Heart right ventricle (tissue), 16 donors: ENCODE measurements at regions not wholly inside any gene's neighbourhood (a gene's known extent, or its start where the extent isn't known, plus 50 kb on each side); places are given as distances from the start of the nearest gene placed in this dataset.

Source experiments
- ATAC-seq, 8 donors: fragments of 200-7000 bp; cut with Tn5 transposase; one replicate each; pipeline ENCODE4 v1.9.1; 2020; ENCODE audit warnings: mild to moderate bottlenecking in 8 of 8, moderate library complexity in 8 of 8, moderate number of reproducible peaks in 1 of 8
- DNase-seq, 2 donors: peaks; one replicate each; pipeline ENCODE4 v3.0.0-alpha.2; 2020
- H3K27ac ChIP-seq, 10 donors: fragments of 200-600 bp; sonication (generic) in 2 of 10; one replicate each; pipeline versions ENCODE4 v1.5.0 to v1.8.0; 2020 to 2022; ENCODE audit warnings: mild to moderate bottlenecking in 3 of 10
- H3K27me3 ChIP-seq, 7 donors: fragments of 200-600 bp; one replicate each; pipeline ENCODE4 v1.8.0; 2021 to 2022; ENCODE audit warnings: mild to moderate bottlenecking in 2 of 7
- H3K36me3 ChIP-seq, 9 donors: fragments of 200-600 bp; sonication (generic) in 1 of 9; one replicate each; pipeline versions ENCODE4 v1.5.0 to v1.8.0; 2020 to 2022; ENCODE audit warnings: mild to moderate bottlenecking in 2 of 9
- H3K4me1 ChIP-seq, 9 donors: fragments of 200-600 bp; sonication (generic) in 1 of 9; one replicate each; pipeline versions ENCODE4 v1.5.0 to v1.8.0; 2020 to 2022; ENCODE audit warnings: mild to moderate bottlenecking in 4 of 9
- H3K4me3 ChIP-seq, 10 donors: fragments of 200-600 bp; sonication (generic) in 2 of 10; one replicate each; pipeline versions ENCODE4 v1.5.0 to v1.8.0; 2020 to 2022; ENCODE audit warnings: mild to moderate bottlenecking in 7 of 10, moderate library complexity in 2 of 10
- H3K9me3 ChIP-seq, 11 donors: fragments of 200-600 bp in 10 of 11; sonication (generic) in 2 of 11; one replicate each; pipeline versions ENCODE4 v1.5.0 to v1.8.0; 2013 to 2022; ENCODE audit warnings: mild to moderate bottlenecking in 2 of 11, control low read depth in 1 of 11, moderate library complexity in 1 of 11
- CTCF ChIP-seq, 9 donors: fragments of 200-600 bp; sonication (generic) in 2 of 9; IDR thresholded peaks; one replicate each; pipeline versions ENCODE4 v1.5.0 to v1.8.0; 2021 to 2022; ENCODE audit warnings: antibody characterized with exemption in 9 of 9, mild to moderate bottlenecking in 5 of 9, moderate library complexity in 1 of 9
- WGBS, 2 donors: extraction: QIAGEN DNeasy Blood & Tissue Kit; methylation state at CpG; one replicate each; pipeline ENCODE4 v1.1.7; 2013; ENCODE audit warnings: inconsistent platforms in 1 of 2; 5-methylcytosine and 5-hydroxymethylcytosine counted together
- intact Hi-C, 10 donors: fragments of 100-400 bp; cut with DNase I; formaldehyde crosslinking; loops; one replicate each; pipeline versions ENCODE4 v1.11.1 to v1.14.2; 2022
- donor health status: Arrhythmogenic right ventricular cardiomyopathy.
- donor health status: ischemic (EF 13 %, LVEDD 7.1; RV severe dilation, severe dysfunction).
- donor health status: healthy with polysubstance abuse.
- donor health status: DM: no; HTN: yes; CAD: no.
- donor health status: DM: no; HTN: no; CAD: no.
- donor health status: ischemic (EF 25% LVEDD 6.9; RV normal size, moderate dysfunction).
- donor health status: ischemic (EF 25% LVEDD 5.7; RV mildly dilated, moderate dysfunction).
- donor health status: healthy.
- donor health status: DM: yes; HTN: yes; CAD: no.
- donor health status: Ischemic cardiomyopathy.
- donor health status: ischemic (EF 35%, LVEDD 5.7; RV mildly dilated, moderate dysfunction).
- donor health status: nonischemic (EF 11% LVEDD 7.7; RV severe dilation, severe dysfunction).
- donor health status: DM: yes; HTN: yes; CAD: no.
- donor health status: PGD.
- donor health status: ischemic (EF 29% LVEDD 5.4; RV normal size, mild dysfunction).
- donor health status: nonischemic (EF 23%, LVEDD 6.1; RV moderate dilation, normal function).

- H3K4me3 ChIP-seq = no peak overlapping the region
- DNase-seq (no peak), ATAC-seq (no peak)
- TF ChIP-seq CTCF (IDR thresholded peaks at IDR 0.05) = no peak
- H3K4me1 ChIP-seq = peaks cover 0 to 11% (median 0%) of the 10 kb centered on the region in 9 donors
- H3K27me3 ChIP-seq = peaks cover 0 to 22% (median 10%) of the 10 kb centered on the region in 7 donors
- no peaks in the 10 kb centered on the region for H3K36me3 ChIP-seq
- H3K9me3 ChIP-seq = no peaks in the 10 kb centered on the region
- intact Hi-C loops = loop anchor here in 3 of 10 donors (10.0 kb wide), 2 partner anchors 488 to 1638 kb away; no protein-coding TSS in a partner anchor
- no peak overlapping the region for H3K27ac ChIP-seq
These were observed 199.1 kb upstream of the FMN2 start for GRCh38 chr1:239892602-239893001.

GRCh38 chr1:239893127-239893731 is 198.5 kb upstream of the FMN2 start:
- H3K9me3 ChIP-seq = no peaks in the 10 kb centered on the region
- no peak overlapping the region for H3K27ac ChIP-seq
- 54 to 63% methylated on average over 3 of the region's 3 CpGs for WGBS, 2 donors
- peaks cover 0 to 24% (median 10%) of the 10 kb centered on the region in 7 donors for H3K27me3 ChIP-seq
- peaks cover 0 to 17% (median 4%) of the 10 kb centered on the region in 9 donors for H3K4me1 ChIP-seq
- intact Hi-C loops = loop anchor here in 3 of 10 donors (10.0 kb wide), 2 partner anchors 488 to 1638 kb away; no protein-coding TSS in a partner anchor
- no peaks in the 10 kb centered on the region for H3K36me3 ChIP-seq
- no peak for DNase-seq
- ATAC-seq = no peak
- no peak overlapping the region for H3K4me3 ChIP-seq
- TF ChIP-seq CTCF (IDR thresholded peaks at IDR 0.05) = no peak

DNA sequence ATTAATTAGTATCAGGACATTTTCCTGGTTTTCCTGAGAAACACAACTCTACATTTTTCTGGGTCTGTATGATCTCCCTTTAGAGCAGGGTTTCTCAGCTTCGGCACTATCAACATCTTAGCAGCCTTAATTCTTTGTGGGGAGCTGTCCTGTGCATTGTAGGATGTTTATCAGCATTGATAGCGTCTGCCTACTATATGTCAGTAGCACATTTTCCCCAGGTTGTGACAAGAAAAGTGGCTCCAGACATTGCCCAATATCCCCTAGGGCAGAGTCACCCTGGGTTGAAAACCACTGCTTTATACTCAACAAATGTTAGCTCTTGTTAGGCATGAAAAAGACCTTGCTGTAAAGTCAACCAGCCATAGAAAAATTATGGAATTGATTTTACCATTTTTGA is 195.1 kb upstream of the FMN2 start:
- WGBS, 2 donors = 77 to 79% methylated on average over 2 of the region's 2 CpGs
- Histone ChIP-seq H3K27me3 (peaks cover 0 to 24% (median 10%) of the 10 kb centered on the region in 7 donors), H3K9me3 (no peaks in the 10 kb centered on the region), H3K27ac (no peak overlapping the region), H3K4me3 (no peak overlapping the region), H3K36me3 (no peaks in the 10 kb centered on the region), H3K4me1 (peaks cover 0 to 18% (median 4%) of the 10 kb centered on the region in 9 donors)
- no peak for DNase-seq
- no peak for ATAC-seq
- intact Hi-C loops = loop anchor here (2.0 to 10.0 kb wide), 5 partner anchors 489 to 1644 kb away; no protein-coding TSS in a partner anchor
- no peak for TF ChIP-seq CTCF (IDR thresholded peaks at IDR 0.05)

DNA sequence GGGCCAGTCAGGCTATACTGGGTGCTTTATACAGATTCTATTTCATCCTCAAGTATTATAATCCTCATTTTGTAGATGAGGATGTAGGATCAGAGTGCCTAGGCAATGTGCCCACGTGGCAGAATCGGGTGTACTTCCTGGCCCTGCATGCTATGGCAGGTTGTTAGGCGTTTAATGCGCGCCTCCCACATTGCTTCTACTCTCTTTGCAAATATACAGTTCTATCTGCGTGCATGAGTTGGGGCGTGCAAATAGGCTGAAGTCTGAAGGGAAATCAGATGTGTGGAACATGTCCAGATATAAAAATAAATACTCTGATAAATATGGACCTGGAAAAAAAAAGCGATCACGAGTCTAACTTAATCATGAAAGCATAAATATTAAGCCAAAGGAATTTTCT is 194.7 kb upstream of the FMN2 start:
- no peak for TF ChIP-seq CTCF (IDR thresholded peaks at IDR 0.05)
- intact Hi-C loops = loop anchor here (2.0 to 10.0 kb wide), 5 partner anchors 490 to 1645 kb away; no protein-coding TSS in a partner anchor
- no peak for DNase-seq
- Histone ChIP-seq H3K4me1 (peaks cover 0 to 18% (median 4%) of the 10 kb centered on the region in 9 donors), H3K27ac (no peak overlapping the region), H3K36me3 (no peaks in the 10 kb centered on the region), H3K9me3 (no peaks in the 10 kb centered on the region), H3K4me3 (no peak overlapping the region), H3K27me3 (peaks cover 0 to 25% (median 10%) of the 10 kb centered on the region in 7 donors)
- ATAC-seq = no peak
- WGBS, 2 donors = 50 to 63% methylated on average over 9 of the region's 9 CpGs
